ENCODE measurements at regions not wholly inside any gene's neighbourhood (a gene's known extent, or its start where the extent isn't known, plus 50 kb on each side); places are given as distances from the start of the nearest gene placed in this dataset.

GRCh38 chr16:17804857-17805256 is 334.1 kb upstream of the XYLT1 start:
- DNase-seq (ENCODE audit: low read depth): no peak
- Histone ChIP-seq H3K4me3 (ENCODE audit: low read depth, low read length) (no peak overlapping the region), H3K27me3 (ENCODE audit: control insufficient read depth, insufficient read depth, low read length) (no peaks in the 10 kb centered on the region), H3K36me3 (ENCODE audit: control insufficient read depth, insufficient read depth, low read length) (no peaks in the 10 kb centered on the region)
- CTCF ChIA-PET: no interaction called here
- no peak for TF ChIP-seq CTCF (IDR thresholded peaks at IDR 0.05; ENCODE audit: insufficient read depth, low read depth, low read length)
- POLR2A ChIA-PET: no interaction called here

- CTCF ChIA-PET: interaction anchor here (1.2 to 2.1 kb wide), 3 partner anchors 10 to 44 kb away, joined by 3 to 5 read pairs (median 3); no protein-coding TSS in a partner anchor
- Histone ChIP-seq H3K4me3 (ENCODE audit: low read depth, low read length) (no peak overlapping the region), H3K36me3 (ENCODE audit: control insufficient read depth, insufficient read depth, low read length) (no peaks in the 10 kb centered on the region), H3K27me3 (ENCODE audit: control insufficient read depth, insufficient read depth, low read length) (no peaks in the 10 kb centered on the region)
- peak; percentile 77 for DNase-seq (ENCODE audit: low read depth)
- no peak for TF ChIP-seq CTCF (IDR thresholded peaks at IDR 0.05; ENCODE audit: insufficient read depth, low read depth, low read length)
- POLR2A ChIA-PET: no interaction called here
Observed at GRCh38 chr16:17803625-17804410, 333.1 kb upstream of the XYLT1 start.

- CTCF ChIA-PET: interaction anchor here (0.7 to 2.1 kb wide), 4 partner anchors 9 to 245 kb away, joined by 3 to 5 read pairs (median 3); no protein-coding TSS in a partner anchor
- TF ChIP-seq CTCF (IDR thresholded peaks at IDR 0.05; ENCODE audit: insufficient read depth, low read depth, low read length): no peak
- Histone ChIP-seq H3K36me3 (ENCODE audit: control insufficient read depth, insufficient read depth, low read length) (no peaks in the 10 kb centered on the region), H3K27me3 (ENCODE audit: control insufficient read depth, insufficient read depth, low read length) (no peaks in the 10 kb centered on the region), H3K4me3 (ENCODE audit: low read depth, low read length) (no peak overlapping the region)
- POLR2A ChIA-PET: no interaction called here
- no peak for DNase-seq (ENCODE audit: low read depth)
Observed at GRCh38 chr16:17802571-17802970, 331.8 kb upstream of the XYLT1 start.

- Histone ChIP-seq H3K36me3 (ENCODE audit: control insufficient read depth, insufficient read depth, low read length) (no peaks in the 10 kb centered on the region), H3K4me3 (ENCODE audit: low read depth, low read length) (no peak overlapping the region), H3K27me3 (ENCODE audit: control insufficient read depth, insufficient read depth, low read length) (no peaks in the 10 kb centered on the region)
- DNase-seq (ENCODE audit: low read depth): no peak
- TF ChIP-seq CTCF (IDR thresholded peaks at IDR 0.05; ENCODE audit: insufficient read depth, low read depth, low read length): no peak
- ChIA-PET CTCF (no interaction called here), POLR2A (no interaction called here)
Observed at GRCh38 chr16:17801068-17801467, 330.3 kb upstream of the XYLT1 start.

GRCh38 chr16:17798716-17799115 is 328.0 kb upstream of the XYLT1 start:
- ChIA-PET CTCF (interaction anchor here (1.5 kb wide), 1 partner anchor 12 kb away, joined by 5 read pairs; no protein-coding TSS in a partner anchor), POLR2A (no interaction called here)
- no peak for DNase-seq (ENCODE audit: low read depth)
- Histone ChIP-seq H3K4me3 (ENCODE audit: low read depth, low read length) (no peak overlapping the region), H3K36me3 (ENCODE audit: control insufficient read depth, insufficient read depth, low read length) (no peaks in the 10 kb centered on the region), H3K27me3 (ENCODE audit: control insufficient read depth, insufficient read depth, low read length) (no peaks in the 10 kb centered on the region)
- TF ChIP-seq CTCF (IDR thresholded peaks at IDR 0.05; ENCODE audit: insufficient read depth, low read depth, low read length): no peak
